ENCODE measurements at regions not wholly inside any gene's neighbourhood (a gene's known extent, or its start where the extent isn't known, plus 50 kb on each side); places are given as distances from the start of the nearest gene placed in this dataset.

DNA sequence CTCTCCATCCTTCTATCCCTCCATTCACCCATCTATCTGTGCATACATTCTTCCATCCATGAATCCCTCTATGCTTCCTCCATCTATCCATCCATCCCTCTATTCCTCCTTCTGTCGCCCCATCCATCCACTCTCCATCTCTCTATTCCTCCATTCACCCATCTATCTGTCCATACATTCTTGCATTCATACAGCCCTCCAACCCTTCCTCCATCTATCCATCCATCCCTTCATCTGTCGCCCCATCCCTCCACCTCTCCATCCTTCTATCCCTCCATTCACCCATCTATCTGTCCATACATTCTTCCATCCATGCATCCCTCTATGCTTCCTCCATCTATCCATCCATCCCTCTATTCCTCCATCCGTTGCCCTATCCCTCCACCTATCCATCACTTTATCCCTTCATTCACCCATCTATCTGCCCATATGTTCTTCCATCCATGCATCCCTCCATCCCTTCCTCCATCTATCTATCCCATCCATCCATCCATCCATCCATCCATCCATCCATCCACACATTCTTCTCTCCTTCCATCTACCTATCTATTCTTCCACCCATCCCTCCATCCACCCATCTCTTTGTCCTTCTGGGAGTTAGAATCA is 272.5 kb upstream of the TNRC6C start:
- Histone ChIP-seq H3K27me3 (no peaks in the 10 kb centered on the region), H3K4me1 (peaks cover 14% of the 10 kb centered on the region), H3K4me3 (no peak overlapping the region), H3K36me3 (no peaks in the 10 kb centered on the region), H3K9me3 (no peaks in the 10 kb centered on the region), H3K27ac (no peak overlapping the region)
- intact Hi-C loops (cut with DNase I), result no loop called here
- no peak for DNase-seq (ENCODE audit: extremely low spot score in 2 of 2)
- TF ChIP-seq POLR2AphosphoS5 (IDR thresholded peaks at IDR 0.05; ENCODE audit: insufficient read depth in 1 of 2, low read depth in 1 of 2), result no peak
- TF ChIP-seq POLR2A (IDR thresholded peaks at IDR 0.05), result no peak
- TF ChIP-seq, protein P1, sequence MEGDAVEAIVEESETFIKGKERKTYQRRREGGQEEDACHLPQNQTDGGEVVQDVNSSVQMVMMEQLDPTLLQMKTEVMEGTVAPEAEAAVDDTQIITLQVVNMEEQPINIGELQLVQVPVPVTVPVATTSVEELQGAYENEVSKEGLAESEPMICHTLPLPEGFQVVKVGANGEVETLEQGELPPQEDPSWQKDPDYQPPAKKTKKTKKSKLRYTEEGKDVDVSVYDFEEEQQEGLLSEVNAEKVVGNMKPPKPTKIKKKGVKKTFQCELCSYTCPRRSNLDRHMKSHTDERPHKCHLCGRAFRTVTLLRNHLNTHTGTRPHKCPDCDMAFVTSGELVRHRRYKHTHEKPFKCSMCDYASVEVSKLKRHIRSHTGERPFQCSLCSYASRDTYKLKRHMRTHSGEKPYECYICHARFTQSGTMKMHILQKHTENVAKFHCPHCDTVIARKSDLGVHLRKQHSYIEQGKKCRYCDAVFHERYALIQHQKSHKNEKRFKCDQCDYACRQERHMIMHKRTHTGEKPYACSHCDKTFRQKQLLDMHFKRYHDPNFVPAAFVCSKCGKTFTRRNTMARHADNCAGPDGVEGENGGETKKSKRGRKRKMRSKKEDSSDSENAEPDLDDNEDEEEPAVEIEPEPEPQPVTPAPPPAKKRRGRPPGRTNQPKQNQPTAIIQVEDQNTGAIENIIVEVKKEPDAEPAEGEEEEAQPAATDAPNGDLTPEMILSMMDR (IDR thresholded peaks at IDR 0.05), result no peak

DNA sequence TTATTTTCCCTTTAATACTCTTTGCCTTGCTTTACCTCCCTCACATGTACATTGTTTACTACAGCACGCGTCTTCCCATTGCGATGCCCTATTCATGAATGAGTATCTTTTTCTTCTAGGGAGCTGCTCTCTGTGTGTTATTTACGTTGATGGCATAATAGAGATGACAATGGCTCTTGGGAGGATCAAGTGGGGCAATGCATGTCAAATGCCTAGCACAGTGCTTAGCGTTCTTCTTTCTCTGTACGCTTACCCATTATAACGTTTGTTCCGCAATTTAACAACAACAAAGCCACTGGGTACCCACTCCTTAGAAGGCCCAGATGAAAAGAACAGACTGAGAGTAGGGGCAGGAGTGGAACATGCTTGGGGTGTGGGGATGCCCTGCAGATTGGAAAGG is 271.6 kb upstream of the TNRC6C start:
- no peaks in the 10 kb centered on the region for H3K27me3 ChIP-seq
- no peaks in the 10 kb centered on the region for H3K36me3 ChIP-seq
- no peak for TF ChIP-seq POLR2AphosphoS5 (IDR thresholded peaks at IDR 0.05; ENCODE audit: insufficient read depth in 1 of 2, low read depth in 1 of 2)
- TF ChIP-seq, protein P1 (IDR thresholded peaks at IDR 0.05), result no peak
- TF ChIP-seq POLR2A (IDR thresholded peaks at IDR 0.05), result no peak
- H3K27ac ChIP-seq, result no peak overlapping the region
- H3K4me3 ChIP-seq, result no peak overlapping the region
- H3K4me1 ChIP-seq, result peaks cover 16% of the 10 kb centered on the region
- H3K9me3 ChIP-seq, result no peaks in the 10 kb centered on the region
- no peak for DNase-seq (ENCODE audit: extremely low spot score in 2 of 2)
- intact Hi-C loops (cut with DNase I), result no loop called here

DNA sequence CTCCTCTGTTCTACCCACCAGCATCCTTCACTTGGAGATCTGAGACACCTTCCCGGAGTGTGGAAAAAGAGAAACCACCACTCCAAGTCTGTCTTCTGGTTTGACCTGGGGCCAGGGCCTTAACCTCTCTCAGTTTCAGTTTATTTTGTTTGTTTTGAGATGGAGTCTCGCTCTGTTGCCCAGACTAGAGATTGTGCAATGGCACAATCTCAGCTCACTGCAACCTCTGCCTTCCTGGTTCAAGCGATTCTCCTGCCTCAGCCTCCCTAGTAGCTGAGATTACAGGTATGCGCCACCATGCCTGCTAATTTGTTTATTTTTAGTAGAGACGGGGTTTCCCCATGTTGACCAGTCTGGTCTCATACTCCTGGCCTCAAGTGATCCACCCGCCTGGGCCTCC is 271.1 kb upstream of the TNRC6C start:
- no peaks in the 10 kb centered on the region for H3K9me3 ChIP-seq
- TF ChIP-seq, protein P1 (IDR thresholded peaks at IDR 0.05), result no peak
- H3K27me3 ChIP-seq, result no peaks in the 10 kb centered on the region
- peaks cover 16% of the 10 kb centered on the region for H3K4me1 ChIP-seq
- intact Hi-C loops (cut with DNase I), result no loop called here
- no peak for DNase-seq (ENCODE audit: extremely low spot score in 2 of 2)
- no peaks in the 10 kb centered on the region for H3K36me3 ChIP-seq
- no peak overlapping the region for H3K4me3 ChIP-seq
- no peak overlapping the region for H3K27ac ChIP-seq

DNA sequence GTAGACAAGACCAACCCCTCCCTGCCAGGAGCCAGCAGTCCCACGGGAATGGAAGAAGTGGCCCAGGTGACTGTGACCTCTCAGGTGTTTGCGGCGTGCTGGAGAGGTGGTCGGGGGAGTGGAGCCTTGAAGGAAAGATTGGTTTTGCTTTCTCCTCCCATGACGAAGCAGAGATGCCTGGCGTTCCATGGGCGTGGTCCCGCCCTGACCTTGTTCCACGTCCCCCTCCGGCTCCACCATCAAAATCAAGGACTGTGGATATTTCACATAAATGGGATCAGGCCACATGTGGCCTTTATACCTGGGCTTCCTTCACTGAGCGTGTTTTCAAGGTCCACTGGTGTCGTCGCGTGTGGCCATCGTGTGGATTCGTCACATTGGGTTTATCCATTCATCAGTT is 270.6 kb upstream of the TNRC6C start:
- no peaks in the 10 kb centered on the region for H3K9me3 ChIP-seq

DNA sequence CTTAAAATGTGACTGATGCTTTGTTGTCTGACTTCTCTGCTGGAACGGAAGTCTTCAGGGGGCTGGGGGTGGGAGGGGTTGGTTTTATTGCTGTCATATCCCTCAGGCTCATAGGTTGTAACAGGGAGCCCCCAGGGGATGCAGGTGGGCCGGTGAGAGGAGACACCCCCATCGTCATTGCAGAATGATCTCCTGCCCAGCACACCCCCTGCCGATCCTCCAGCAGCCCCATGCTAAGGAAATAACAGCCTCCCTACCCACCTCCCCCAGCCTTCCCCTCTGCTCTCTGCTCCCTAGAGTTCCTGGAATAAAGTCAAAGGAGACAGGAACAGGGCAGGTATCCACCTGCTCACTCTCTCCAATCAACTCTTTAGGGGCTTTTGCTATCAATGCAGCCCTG is 270.1 kb upstream of the TNRC6C start:
- peaks cover 16% of the 10 kb centered on the region for H3K4me1 ChIP-seq
- H3K4me3 ChIP-seq, result no peak overlapping the region
- H3K9me3 ChIP-seq, result no peaks in the 10 kb centered on the region
- no peak for DNase-seq (ENCODE audit: extremely low spot score in 2 of 2)
- H3K27me3 ChIP-seq, result no peaks in the 10 kb centered on the region
- no peak overlapping the region for H3K27ac ChIP-seq
- intact Hi-C loops (cut with DNase I), result no loop called here
- TF ChIP-seq, protein P1 (IDR thresholded peaks at IDR 0.05), result no peak
- H3K36me3 ChIP-seq, result no peaks in the 10 kb centered on the region

More for the DNA sequence above, 270.6 kb upstream of the TNRC6C start:
- no peak overlapping the region for H3K4me3 ChIP-seq
- no peak overlapping the region for H3K27ac ChIP-seq
- H3K36me3 ChIP-seq, result no peaks in the 10 kb centered on the region
- H3K4me1 ChIP-seq, result peaks cover 16% of the 10 kb centered on the region
- no peaks in the 10 kb centered on the region for H3K27me3 ChIP-seq
- TF ChIP-seq, protein P1 (IDR thresholded peaks at IDR 0.05), result no peak
- no peak for DNase-seq (ENCODE audit: extremely low spot score in 2 of 2)
- intact Hi-C loops (cut with DNase I), result no loop called here

Measured in vagina (tissue), 2 donors.